GM20000 (cell line): ENCODE measurements at regions not wholly inside any gene's neighbourhood (a gene's known extent, or its start where the extent isn't known, plus 50 kb on each side); places are given as distances from the start of the nearest gene placed in this dataset.

Experiments used
- DNase-seq: peaks from one replicate; pipeline ENCODE4 v3.0.0; 2012; ENCODE audit warnings: low spot score
- CTCF ChIP-seq: IDR thresholded peaks from 2 replicates; pipeline ENCODE4 v1.5.1; 2012; ENCODE audit warnings: mild to moderate bottlenecking, control low read depth; ENCODE audit errors: extremely low read depth, missing control alignments

DNA sequence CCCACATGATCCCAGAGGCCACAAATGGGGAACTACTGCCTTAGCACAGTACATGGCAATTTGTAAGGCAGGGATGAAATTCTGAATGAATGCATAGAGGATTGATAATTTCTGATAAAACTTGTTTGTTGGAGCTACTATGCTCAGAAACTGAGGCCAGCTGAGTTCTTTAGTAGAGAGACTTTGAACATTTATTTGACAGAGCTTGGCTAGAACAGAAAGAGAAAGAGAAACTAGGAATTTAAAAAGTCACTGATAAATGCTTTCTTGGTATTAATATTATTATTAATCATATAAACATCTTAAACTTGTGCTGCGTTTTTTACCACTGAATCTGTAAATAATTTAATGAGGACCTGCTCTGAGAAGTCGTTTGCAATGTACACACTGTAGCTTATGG lies 923.7 kb upstream of the CNTNAP5 start:
- DNase-seq = no peak
- no peak for TF ChIP-seq CTCF

GRCh38 chr2:123103902-123104301 lies 921.2 kb upstream of the CNTNAP5 start:
- no peak for DNase-seq
- no peak for TF ChIP-seq CTCF

- no peak for DNase-seq
- no peak for TF ChIP-seq CTCF
Measured at GRCh38 chr2:123116595-123116994, 908.5 kb upstream of the CNTNAP5 start.

DNA sequence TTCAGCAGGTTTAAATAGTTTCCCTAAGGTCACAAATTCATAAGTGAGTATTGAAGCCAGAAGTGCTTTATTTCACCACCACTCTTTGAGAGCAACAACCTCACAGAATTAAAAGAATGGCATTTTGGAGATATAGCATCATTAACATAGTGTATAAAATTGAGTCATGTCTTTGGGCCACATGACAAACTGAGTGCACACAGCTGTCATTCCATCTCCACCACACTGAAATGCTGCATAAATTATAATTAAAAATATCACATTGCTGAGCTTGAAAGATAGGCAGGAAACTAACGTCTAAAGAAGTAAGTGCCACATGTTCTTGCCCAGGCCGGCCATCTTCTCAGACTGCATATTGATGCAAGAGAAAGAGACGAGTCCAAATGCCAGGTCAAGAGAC lies 897.9 kb upstream of the CNTNAP5 start:
- TF ChIP-seq CTCF = no peak
- no peak for DNase-seq

GRCh38 chr2:123128951-123129350 lies 896.1 kb upstream of the CNTNAP5 start:
- DNase-seq = no peak

DNA sequence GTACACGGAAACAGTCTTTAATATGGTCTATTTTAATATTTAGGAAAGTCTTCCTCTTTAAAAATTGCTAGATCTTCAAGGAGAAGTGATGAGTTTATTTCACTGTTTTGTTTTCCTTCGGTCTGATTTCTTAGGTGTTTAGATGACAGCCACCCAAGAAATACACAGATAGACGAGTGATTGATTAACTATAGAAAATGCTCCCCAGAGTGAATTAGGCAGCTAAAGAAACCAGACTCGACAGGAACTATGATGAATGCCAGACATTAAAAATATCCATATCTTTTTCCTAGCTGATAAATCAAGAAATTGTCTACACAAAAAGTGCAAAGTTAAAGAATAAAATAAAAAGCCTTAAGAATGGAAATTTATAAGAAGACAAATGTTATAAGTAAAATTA lies 888.7 kb upstream of the CNTNAP5 start:
- no peak for DNase-seq
- no peak for TF ChIP-seq CTCF

More at GRCh38 chr2:123128951-123129350, 896.1 kb upstream of the CNTNAP5 start:
- TF ChIP-seq CTCF = no peak

GRCh38 chr2:123144082-123144481 lies 881.0 kb upstream of the CNTNAP5 start:
- no peak for TF ChIP-seq CTCF
- no peak for DNase-seq
